ENCODE measurements at regions not wholly inside any gene's neighbourhood (a gene's known extent, or its start where the extent isn't known, plus 50 kb on each side); places are given as distances from the start of the nearest gene placed in this dataset.

GRCh38 chr12:132439333-132439904 is 50.5 kb upstream of the FBRSL1 start:
- no peak for DNase-seq (ENCODE audit: low read depth)

DNA sequence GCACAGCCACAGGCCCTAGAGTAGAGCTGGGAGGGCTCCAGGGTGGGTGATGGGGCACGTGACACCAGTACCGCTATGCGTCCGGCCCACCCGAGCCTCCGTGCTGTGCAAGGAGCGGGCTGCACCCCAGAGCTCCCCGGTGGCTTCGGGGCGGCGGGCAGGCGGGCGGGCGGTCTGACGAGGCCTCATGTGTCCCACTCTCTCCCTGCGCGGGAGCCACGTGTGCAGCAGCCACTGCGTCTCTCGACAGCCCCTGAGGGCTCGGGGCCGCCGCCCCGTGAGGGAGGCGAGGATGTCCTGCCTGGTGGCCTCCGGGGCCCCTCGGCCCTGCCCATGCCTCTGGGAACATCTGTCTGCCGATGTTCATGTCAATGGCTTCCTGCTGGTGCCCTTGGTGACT is 51.2 kb upstream of the FBRSL1 start:
- no peak for DNase-seq (ENCODE audit: low read depth)

DNA sequence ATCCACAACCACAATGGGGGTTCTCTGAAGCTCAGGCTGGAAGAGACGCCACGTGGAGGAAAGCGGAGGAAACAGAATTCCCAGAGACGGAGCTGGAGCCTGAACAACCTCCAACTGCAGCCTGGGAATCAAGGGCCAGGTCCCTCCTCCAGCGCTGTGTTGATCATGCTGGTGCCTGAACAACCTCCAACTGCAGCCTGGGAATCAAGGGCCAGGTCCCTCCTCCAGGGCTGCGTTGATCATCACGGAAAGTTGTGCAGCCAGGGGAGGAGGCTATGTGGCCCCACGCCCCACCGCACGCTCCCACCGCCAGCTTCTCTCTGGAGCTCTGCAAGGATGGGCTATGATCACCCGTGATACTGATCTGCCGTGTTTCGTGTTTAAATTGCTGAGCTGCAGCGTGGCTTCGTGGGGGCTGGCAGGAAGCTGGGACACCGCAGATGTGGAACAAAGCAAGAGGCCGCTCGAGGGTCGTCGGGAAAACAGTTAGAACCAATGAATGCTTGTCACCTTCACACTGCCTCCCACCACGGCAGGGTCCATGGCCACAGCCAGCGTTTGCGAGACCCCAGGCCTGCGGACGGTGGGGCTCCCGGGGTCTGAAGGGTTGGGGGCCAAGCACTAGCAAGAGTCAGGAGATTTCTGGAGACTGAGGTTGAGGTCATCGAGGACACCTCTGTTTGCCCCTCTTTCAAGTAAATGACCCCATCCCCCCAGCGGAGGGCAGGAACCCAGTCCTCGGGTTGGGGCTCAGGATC is 51.8 kb upstream of the FBRSL1 start:
- no peak for DNase-seq (ENCODE audit: low read depth)

GRCh38 chr12:132437252-132437932 is 52.6 kb upstream of the FBRSL1 start:
- no peak for DNase-seq (ENCODE audit: low read depth)

DNA sequence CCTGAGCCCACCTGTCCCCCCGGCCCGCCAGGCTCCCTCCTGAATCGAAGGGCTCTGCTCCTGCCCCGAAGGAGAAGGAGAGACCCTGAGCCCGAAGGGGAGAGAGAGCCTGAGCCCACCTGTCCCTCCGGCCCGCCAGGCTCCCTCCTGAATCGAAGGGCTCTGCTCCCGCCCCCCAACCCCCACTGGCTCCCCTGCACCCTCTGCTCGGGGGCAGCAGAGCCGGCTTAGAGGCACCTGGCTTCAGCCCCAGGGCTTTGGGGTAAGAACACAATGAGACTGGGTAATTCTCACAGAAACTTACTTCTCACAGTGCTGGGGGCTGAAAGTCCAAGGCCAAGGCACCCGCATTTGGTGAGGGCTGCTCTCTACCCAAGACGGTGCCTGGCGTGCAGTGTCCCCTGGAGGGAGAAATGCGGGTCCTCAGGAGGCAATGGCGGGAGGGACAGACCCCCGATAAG is 53.1 kb upstream of the FBRSL1 start:
- no peak for DNase-seq (ENCODE audit: low read depth)

DNA sequence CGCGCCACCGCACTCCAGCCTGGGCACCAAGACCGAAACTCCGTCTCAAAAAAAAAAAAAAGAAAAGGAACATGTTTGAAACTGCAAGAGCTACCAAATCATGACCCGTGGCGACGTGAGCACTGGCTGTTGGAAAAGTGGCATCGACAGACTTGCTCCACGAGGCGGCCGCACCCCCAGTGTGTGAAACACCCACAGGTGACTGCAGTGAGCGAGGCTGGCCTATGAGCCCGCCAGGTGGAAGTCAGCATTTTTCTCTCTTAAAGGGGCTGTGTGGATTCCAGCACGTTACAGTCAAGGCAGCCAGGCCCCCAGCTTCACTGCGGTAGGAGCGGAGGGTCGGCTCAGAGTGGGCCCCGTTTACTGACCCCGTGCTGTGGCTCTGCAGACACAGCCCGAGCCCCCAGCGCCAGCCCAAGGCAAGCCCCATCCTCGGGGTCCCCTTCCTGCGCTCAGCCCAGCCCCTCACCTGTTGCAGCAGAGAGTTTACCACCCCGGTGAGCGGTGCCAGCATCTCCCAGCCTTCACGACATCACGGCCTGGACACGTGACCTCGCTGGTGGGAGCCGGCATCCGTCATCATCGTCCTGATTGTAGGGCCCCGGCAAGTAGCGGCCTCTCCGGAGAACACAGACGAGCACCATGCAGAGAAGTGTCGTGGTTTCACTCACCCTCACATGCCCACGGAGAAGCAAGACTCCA is 54.3 kb upstream of the FBRSL1 start:
- no peak for DNase-seq (ENCODE audit: low read depth)

DNA sequence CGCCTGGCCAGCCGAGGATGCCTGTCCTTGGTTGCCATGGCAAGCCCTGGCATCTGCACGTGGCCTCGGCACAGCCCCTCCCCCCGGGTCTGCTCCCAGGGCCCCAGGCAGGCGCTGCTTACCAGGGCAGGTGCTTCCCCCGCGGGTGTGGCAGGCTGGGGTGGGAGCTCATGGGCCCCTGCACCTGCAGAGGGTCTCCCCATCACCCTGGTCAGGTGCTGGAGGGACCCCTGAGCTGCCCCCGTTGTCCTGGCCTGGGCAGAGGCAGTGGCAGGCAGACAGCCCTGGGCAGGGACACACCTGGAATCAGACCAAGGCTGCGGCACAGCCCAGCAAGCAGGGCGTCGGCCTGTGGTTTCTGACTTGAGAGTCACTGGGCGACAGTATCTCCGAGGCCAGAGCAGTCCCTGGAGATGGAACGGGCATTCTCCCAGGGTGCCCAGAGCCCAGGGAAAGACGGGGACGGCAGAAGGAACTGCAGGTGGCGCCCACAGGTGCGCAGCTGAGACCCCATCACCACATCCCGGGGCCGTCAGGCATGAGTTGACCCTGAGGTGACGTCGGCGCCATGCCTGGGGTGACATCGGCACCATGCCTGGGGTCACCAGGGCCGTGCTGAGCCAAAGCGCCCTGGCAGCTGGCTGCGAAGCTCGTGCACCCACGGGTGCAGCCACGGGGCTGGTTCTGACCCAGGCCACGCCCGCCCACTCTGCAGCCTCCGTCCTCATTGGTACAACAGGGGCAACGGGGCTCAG is 56.1 kb upstream of the FBRSL1 start:
- no peak for DNase-seq (ENCODE audit: low read depth)

GRCh38 chr12:132432721-132433577 is 57.0 kb upstream of the FBRSL1 start:
- no peak for DNase-seq (ENCODE audit: low read depth)

DNA sequence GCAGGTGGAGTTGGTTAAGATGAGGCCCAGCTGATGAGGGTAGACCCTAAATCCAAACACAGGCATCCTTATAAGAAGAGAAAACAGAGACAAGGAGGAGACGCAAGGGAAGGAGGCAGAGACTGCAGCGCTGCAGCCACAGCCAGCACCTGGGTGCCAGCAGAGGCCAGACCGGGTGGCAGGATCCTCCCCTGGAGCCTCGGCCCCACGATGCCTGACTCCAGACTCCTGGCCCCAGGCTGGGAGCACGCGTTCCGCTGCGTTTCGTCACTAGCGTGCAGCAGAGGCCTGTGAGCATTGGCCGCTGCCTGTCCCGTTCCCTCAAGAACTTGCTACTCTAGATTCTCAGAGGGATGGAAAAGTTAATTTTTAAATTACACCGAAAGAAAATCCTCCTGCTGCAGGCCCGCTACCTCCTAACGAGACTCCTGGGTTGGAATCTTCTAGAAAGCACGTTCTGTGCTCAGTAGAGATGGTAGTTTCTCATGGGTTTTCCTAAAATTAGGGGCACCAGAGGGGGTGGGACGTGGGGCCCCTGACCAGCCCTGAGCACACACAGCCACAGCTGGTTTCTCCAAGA is 57.7 kb upstream of the FBRSL1 start:
- no peak for DNase-seq (ENCODE audit: low read depth)

DNA sequence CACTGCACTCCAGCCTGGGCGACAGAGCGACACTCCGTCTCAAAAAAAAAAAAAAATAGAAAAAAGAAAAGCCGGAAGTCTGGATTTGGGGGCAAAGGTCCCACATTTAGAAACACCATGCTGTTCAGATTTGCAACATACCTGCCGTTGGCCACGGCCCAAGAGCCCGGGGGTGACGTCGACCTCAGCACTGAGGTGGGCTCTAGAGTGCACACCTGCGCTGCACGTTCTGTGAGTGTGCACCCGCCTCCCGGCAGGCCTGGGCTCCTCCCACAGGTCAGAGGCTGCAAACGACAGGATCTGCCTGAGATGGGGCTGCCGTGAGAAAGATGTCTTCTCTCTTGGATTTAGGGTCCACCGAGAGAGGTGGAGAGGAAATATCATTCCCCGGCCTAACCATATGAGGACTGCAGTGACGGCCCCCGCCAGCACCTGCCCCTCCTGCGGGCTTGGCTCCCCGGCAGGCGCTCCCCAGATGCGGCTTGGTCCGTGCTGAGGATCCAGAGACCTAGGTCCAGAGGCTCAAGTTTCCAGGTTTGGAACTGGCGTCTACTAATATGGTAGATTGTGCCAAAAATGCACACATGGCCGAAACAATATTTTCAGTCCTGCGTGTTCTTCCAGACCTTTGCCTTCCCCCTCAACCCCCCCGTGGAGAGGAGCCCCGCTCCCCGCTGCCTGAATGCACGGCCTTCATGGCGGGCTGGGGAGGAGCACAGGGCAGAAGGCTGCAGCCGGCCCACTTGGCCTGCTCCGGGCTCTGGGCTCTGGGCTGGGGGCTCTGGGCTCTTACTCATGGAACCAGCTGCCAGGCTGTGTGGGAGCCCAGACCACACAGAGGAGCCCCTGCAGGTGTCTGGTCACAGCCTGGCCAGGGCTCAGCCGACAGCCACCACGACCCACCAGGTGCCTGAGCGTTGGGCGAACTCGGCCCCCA is 58.8 kb upstream of the FBRSL1 start:
- no peak for DNase-seq (ENCODE audit: low read depth)

- DNase-seq (ENCODE audit: low read depth) = no peak
Measured at GRCh38 chr12:132429946-132430643, 59.9 kb upstream of the FBRSL1 start.

DNA sequence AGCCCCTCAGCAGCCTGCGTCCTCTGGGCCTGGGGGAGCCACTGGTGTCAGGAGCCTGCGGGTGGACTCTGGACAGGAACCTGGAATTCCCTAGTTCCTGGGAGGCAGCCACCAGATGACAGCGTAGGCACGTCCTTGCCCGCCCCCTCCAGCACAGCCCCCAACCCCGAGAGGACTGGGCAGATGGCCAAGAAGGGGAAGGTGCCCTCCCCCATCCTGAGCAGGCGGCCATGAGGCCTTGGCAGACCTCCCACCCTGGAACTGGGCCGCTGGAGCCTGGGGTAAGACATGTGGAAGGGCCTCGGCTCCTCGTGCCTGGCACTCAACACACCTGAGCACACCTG is 60.4 kb upstream of the FBRSL1 start:
- no peak for DNase-seq (ENCODE audit: low read depth)

GRCh38 chr12:132428936-132429601 is 60.9 kb upstream of the FBRSL1 start:
- DNase-seq (ENCODE audit: low read depth) = no peak

GRCh38 chr12:132427999-132428935 is 61.7 kb upstream of the FBRSL1 start:
- DNase-seq (ENCODE audit: low read depth) = no peak

DNA sequence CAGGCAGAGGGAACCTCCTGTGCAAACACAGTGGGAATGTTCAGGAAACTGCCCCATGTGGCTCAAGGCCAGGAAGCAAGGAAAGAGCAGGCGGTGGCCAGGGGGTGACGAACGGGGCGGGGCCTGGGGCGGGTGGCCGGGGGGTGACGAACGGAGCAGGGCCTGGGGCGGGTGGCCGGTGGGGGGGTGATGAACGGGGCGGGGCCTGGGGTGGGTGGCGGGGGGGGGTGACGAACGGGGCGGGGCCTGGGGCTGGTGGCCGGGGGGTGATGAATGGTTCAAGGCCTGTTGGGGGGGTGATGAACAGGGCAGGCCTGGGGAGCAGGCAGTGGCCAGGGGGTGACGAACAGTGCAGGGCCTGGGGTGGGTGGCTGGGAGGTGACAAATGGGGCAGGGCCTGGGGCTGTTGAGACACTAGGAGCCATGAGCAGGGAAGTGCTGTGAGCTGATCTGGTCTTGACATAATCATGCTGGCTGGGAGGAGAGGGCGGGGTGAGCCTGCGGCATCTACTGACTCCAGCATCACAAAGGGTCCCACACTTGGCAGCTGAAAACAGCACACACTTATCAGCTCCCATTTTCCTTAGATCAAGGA is 62.7 kb upstream of the FBRSL1 start:
- DNase-seq (ENCODE audit: low read depth) = no peak

DNA sequence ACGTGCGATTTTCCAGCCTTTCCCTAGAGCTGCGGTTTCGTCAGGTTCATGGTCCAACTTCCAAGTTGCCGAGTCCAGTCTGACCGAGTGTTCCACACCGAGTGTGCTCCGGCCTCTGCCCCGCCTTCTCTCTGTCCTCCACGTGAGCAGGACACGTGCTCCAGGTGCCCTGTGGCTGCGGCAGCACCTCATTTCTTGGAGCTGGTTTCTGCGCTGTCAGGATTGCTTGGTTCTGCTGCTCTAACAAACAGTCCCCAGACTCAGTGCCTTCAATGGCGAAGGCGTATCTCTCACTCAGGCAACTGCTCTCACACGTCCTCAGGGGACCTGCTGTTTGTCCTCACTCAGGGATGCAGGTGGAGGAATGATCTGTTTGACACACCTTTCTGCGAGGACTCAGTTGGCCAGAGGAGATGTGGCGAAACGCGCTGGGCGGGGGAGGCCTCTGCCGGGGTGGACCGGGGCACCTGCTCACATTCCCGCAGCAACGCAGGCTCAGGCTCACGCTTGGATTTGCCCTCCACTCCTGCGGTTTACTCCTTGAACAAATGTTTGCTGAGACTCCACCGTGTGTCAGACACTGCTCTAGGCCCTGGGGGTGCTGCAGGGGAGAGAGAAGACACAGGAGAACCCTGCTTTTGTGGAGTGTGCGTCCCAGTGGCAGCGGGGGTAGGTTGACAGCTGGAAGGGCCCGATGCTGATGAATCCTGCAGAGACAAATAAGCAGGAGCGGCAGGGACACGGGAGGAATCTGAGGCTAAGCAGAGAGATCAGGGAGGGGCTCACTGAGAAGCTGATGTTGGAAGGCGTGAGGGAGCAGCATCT is 63.4 kb upstream of the FBRSL1 start:
- no peak for DNase-seq (ENCODE audit: low read depth)
